GM18868 (cell line): ENCODE measurements at regions not wholly inside any gene's neighbourhood (a gene's known extent, or its start where the extent isn't known, plus 50 kb on each side); places are given as distances from the start of the nearest gene placed in this dataset.
"Not testable (repeated sequence)": the region's sequence is repeated elsewhere in the genome, so short reads cannot be mapped to it uniquely, and the experiment has no call there.

Experiments used
- ATAC-seq: cut with Tn5 transposase; IDR thresholded peaks from one replicate; pipeline ENCODE4 v1.9.1; 2021; ENCODE audit warnings: mild to moderate bottlenecking, moderate library complexity; ENCODE audit not compliant: unreplicated experiment

GRCh38 chr9:2427120-2427891 is 194.3 kb upstream of the VLDLR start:
- ATAC-seq = no peak

- ATAC-seq = no peak
Measured at GRCh38 chr9:2439957-2440356, 181.6 kb upstream of the VLDLR start.

GRCh38 chr9:2443933-2444332 is 177.7 kb upstream of the VLDLR start:
- not testable (repeated sequence) for ATAC-seq

- no peak for ATAC-seq
Measured at GRCh38 chr9:2448193-2448738, 173.3 kb upstream of the VLDLR start.

- ATAC-seq = no peak
Measured at GRCh38 chr9:2453106-2453505, 168.5 kb upstream of the VLDLR start.

DNA sequence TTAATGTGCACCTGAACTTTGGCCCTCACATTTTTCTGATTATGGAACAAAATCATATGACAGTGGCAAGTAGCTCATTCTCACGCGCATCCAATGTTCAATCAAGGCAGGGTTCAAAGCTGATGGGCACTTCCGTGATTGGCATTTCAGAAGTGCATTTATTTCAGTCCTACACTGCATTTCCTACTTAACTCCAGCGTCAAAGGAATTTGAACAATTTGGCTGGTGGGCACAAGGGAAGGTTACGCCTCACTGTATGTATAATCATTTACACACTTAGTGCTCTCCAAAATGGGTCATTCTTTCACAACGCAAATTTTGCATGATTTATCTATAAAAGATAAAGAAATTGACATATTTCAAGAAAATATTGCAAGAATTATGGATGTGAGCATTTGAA is 167.9 kb upstream of the VLDLR start:
- ATAC-seq = no peak

- no peak for ATAC-seq
Measured at GRCh38 chr9:2459756-2460155, 161.8 kb upstream of the VLDLR start.

GRCh38 chr9:2461892-2462291 is 159.7 kb upstream of the VLDLR start:
- no peak for ATAC-seq

DNA sequence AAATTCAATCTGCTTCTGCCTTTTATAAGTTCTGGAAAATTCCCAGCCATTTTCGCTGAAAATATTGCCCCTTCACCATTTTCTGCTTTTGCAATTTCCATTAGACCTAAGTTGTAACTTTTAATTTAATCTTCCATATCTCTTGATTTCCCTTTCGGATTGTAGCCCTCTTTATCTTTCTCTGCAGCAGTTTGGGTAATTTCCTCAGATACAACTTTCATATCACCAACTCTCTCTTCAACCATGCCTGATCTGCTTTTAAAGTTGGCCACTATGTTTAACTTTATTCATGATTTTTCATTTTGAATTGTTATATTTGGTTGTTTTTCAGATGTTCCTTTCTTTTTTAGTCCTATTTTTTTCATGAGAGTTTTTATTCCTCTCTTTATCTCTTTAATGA is 157.0 kb upstream of the VLDLR start:
- ATAC-seq = no peak

- no peak for ATAC-seq
Measured at GRCh38 chr9:2465516-2465915, 156.1 kb upstream of the VLDLR start.

DNA sequence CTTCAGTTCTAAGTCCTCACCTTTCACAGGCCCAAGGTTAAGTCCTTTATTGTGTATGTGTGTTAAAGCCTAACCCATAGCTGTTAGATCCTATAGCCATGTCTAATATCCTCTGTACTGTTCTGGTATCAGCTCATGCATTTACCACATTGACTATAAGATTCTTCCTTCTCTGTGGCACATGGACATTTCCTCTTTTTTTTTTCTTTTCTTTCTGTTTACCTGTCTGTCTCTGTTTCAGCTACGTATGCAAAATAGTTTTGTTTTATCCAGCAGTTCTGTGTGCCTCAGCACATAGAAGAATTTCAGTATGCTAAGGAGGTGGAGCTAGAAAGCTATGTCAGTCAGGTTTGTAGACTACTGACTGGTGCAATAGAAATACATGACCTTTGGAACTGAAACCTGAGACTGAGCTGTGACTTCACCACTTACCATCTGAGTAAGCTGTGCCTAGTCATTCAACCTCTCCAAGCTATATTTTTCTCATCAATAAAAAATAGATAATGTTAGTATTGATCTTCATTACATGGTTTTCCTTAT is 155.6 kb upstream of the VLDLR start:
- peak; percentile 98 for ATAC-seq

DNA sequence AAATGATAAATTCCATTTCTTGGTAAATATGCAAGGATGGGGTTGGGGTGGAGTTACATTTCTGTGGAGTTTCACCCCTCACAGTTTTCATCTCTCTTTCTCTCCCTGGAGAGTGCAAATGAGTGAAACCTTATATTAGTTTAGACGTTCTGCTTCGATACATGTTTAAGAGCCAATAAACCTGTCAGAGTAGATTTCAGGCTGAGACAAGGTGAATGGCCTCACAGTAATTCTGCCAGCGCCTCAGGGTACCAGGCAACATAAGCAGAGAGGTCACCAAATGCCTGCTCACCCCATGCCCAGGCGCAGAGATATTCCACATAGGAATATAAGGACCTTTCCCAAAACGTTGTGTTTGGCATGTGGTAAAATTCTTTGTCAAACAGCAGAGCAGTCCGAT is 154.9 kb upstream of the VLDLR start:
- ATAC-seq = no peak

- peak; percentile 45 for ATAC-seq
Measured at GRCh38 chr9:2469681-2470221, 151.8 kb upstream of the VLDLR start.

GRCh38 chr9:2473681-2474080 is 147.9 kb upstream of the VLDLR start:
- ATAC-seq = no peak

GRCh38 chr9:2477755-2478154 is 143.8 kb upstream of the VLDLR start:
- no peak for ATAC-seq

DNA sequence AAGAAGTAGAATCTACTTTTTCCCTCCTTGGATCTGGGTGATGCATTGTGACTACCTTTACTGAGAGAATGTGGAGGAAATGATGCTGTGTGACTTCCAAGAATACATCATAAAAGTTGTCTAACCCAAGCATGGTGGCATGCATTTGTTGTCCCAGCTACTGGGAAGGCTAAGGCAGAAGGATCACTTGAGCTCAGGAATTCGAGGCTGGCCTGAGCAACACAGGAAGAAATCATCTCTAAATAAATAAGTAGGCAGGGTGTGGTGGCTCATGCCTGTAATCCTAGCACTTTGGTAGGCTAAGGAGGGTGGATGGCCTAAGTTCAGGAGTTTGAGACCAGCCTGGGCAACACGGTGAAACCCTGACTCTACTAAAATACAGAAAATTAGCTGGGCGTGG is 143.2 kb upstream of the VLDLR start:
- no peak for ATAC-seq

GRCh38 chr9:2479056-2479565 is 142.5 kb upstream of the VLDLR start:
- ATAC-seq = no peak

DNA sequence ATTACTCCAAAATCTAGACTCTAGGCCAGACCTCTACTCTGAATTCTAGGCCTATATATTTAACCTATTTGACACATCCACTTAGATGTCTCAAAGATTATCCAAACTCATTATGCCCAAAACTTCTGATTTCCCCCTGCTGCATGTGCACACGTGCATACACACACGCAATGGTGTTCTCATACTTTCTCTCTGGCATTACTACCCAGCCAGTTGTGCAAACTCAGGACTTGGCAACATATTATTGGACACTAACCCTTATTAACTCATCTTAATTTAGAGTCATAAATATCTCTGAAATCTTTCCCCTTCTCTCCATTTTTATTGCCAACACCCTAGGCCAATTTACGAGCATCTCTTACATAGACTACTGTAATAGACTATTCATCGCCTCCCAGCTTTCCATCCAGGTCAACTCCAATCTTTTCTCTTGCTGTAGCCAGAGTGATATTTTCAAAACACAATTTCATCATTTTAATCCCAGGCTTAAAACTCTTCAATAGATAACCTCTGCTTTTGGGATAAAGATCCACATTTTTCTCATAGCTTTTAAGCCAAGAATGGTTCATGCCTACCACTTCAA is 141.2 kb upstream of the VLDLR start:
- no peak for ATAC-seq

GRCh38 chr9:2481216-2481615 is 140.4 kb upstream of the VLDLR start:
- ATAC-seq = no peak

DNA sequence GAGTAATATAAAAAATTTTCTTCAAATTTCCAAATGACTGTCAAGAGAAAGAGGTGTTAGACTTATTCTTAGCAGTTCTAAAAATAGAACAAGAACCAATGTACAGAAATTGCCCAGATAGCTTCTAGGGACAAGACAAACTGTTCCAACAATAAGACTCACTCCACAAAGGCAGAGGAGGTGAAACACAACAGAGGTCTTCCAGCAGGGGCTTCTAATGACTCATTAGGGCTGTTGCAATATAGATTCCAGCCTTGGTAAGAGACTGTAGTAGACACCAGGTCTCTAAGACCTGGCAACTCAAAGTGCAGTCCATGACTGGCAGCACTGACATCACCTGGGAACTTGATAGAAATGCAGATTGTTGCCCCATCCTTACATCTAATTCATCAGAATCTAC is 134.6 kb upstream of the VLDLR start:
- no peak for ATAC-seq

DNA sequence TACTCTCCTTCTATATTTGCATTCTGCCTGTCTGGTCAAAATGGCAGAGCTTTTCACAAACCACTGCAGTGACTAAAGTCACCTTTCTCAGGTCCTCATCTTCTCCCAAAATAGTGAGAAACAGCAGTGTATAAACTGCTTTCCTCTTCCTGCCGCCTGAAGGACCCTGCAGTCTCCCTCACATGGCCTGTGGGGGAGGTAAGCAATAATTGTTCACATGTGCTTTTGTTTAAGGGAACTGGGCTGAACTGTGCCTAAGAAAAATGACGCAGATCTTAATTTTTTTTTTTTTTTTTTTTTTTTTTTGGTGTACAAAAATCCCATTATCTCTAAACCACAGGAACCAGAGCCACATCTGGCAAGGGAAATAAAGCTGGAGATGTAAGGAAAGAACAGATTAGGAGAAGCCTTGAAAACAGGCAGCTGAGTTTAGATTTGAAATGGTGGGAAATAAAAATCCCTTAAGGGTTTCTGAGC is 131.7 kb upstream of the VLDLR start:
- no peak for ATAC-seq

DNA sequence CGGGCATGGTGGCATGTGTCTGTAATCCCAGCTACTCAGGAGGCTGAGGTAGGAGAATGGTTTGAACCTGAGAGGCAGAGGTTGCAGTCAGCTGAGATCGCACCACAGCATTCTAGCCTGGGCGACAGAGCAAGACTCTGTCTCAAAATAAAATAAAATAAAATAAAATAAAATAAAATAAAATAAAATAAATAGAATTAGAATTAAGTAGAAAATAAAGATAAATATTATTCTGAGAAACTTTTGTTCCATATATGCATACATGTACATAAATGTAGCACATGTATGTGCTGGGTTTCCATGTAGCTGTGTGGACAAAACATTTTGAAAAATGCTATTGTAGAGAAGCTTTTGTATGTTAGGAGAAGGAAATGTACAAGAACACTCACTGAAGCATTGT is 129.4 kb upstream of the VLDLR start:
- ATAC-seq = no peak
